Hepatocyte (in vitro differentiated cells): ENCODE measurements at regions not wholly inside any gene's neighbourhood (a gene's known extent, or its start where the extent isn't known, plus 50 kb on each side); places are given as distances from the start of the nearest gene placed in this dataset.

Experiments
- EZH2 ChIP-seq: fragments of 200-600 bp; sonication (generic); IDR thresholded peaks from 2 replicates; pipeline ENCODE4 v1.6.1; 2016; ENCODE audit warnings: antibody characterized with exemption, mild to moderate bottlenecking, borderline replicate concordance
- TF ChIP-seq, protein P1 (sequence below): fragments of 200-600 bp; sonication (generic); IDR thresholded peaks from 2 replicates; pipeline ENCODE4 v1.5.1; 2016; ENCODE audit warnings: antibody characterized with exemption, mild to moderate bottlenecking; ENCODE audit not compliant: poor library complexity

DNA sequence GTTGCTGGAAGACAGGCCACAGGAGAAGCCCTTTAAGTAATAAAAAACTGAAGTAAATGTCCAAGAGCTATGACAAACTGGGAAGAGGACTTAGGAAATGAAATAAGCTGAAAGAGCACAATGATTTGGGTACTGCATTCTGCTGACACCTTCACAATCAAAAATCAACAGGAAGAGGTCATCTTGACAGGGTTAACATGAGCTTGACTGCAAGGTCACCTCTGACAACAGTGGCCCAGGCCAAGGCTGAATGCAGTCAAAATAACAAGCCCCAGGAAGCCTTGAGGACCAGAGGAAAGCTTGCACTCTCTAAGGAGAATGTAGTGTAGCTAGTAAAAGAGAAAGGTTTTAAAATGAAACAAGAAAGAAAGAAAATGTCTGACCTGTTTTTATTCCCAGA is 179.3 kb downstream of the SEC16B start:
- TF ChIP-seq, protein P1, sequence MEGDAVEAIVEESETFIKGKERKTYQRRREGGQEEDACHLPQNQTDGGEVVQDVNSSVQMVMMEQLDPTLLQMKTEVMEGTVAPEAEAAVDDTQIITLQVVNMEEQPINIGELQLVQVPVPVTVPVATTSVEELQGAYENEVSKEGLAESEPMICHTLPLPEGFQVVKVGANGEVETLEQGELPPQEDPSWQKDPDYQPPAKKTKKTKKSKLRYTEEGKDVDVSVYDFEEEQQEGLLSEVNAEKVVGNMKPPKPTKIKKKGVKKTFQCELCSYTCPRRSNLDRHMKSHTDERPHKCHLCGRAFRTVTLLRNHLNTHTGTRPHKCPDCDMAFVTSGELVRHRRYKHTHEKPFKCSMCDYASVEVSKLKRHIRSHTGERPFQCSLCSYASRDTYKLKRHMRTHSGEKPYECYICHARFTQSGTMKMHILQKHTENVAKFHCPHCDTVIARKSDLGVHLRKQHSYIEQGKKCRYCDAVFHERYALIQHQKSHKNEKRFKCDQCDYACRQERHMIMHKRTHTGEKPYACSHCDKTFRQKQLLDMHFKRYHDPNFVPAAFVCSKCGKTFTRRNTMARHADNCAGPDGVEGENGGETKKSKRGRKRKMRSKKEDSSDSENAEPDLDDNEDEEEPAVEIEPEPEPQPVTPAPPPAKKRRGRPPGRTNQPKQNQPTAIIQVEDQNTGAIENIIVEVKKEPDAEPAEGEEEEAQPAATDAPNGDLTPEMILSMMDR: no peak
- no peak for TF ChIP-seq EZH2
